Suprapubic skin (tissue), 4 donors: ENCODE measurements at regions not wholly inside any gene's neighbourhood (a gene's known extent, or its start where the extent isn't known, plus 50 kb on each side); places are given as distances from the start of the nearest gene placed in this dataset.
"Not testable (repeated sequence)": the region's sequence is repeated elsewhere in the genome, so short reads cannot be mapped to it uniquely, and the experiment has no call there.

Source experiments
- DNase-seq, 2 donors: peaks; one replicate each; pipeline ENCODE4 v3.0.0-alpha.2; 2019; ENCODE audit warnings: low spot score in 2 of 2
- H3K27ac ChIP-seq: fragments of 200-600 bp; sonication (generic); one replicate; pipeline ENCODE4 v1.5.1; 2019
- H3K27me3 ChIP-seq: fragments of 200-600 bp; sonication (generic); one replicate; pipeline ENCODE4 v1.5.1; 2019
- H3K36me3 ChIP-seq: fragments of 200-600 bp; sonication (generic); one replicate; pipeline ENCODE4 v1.5.1; 2019
- H3K4me1 ChIP-seq: fragments of 200-600 bp; sonication (generic); one replicate; pipeline ENCODE4 v1.5.1; 2019
- H3K4me3 ChIP-seq: fragments of 200-600 bp; sonication (generic); one replicate; pipeline ENCODE4 v1.5.1; 2019; ENCODE audit warnings: mild to moderate bottlenecking
- H3K9me3 ChIP-seq: fragments of 200-600 bp; sonication (generic); one replicate; pipeline ENCODE4 v1.5.1; 2019
- WGBS: methylation state at CpG from one replicate; pipeline ENCODE4 v1.1.5; 2018; 5-methylcytosine and 5-hydroxymethylcytosine counted together

GRCh38 chr21:9188322-9188721, 1333.1 kb upstream of the TPTE start:
- WGBS = no CpG with 5 or more reads among the region's 6 CpGs
- not testable (repeated sequence) for H3K27me3 ChIP-seq, H3K27ac ChIP-seq, H3K4me3 ChIP-seq, H3K9me3 ChIP-seq, H3K4me1 ChIP-seq, H3K36me3 ChIP-seq
- DNase-seq = peak in 1 of 2 donors; percentile 8
